ENCODE measurements at regions not wholly inside any gene's neighbourhood (a gene's known extent, or its start where the extent isn't known, plus 50 kb on each side); places are given as distances from the start of the nearest gene placed in this dataset.

GRCh38 chr6:44039839-44040350 lies 87.4 kb downstream of the MRPL14 start:
- Mint-ChIP-seq H3K36me3 (peaks cover 3 to 7% of the 10 kb centered on the region in 2 donors), H3K4me1 (peaks cover 50% of the 10 kb centered on the region), H3K4me3 (no peak overlapping the region), H3K27me3 (ENCODE audit: low read depth in 3 of 3) (peaks cover 0 to 6% (median 3%) of the 10 kb centered on the region in 3 donors), H3K27ac (no peak overlapping the region), H3K9me3 (peaks cover 0 to 3% (median 0%) of the 10 kb centered on the region in 7 donors)
- no peaks in the 10 kb centered on the region for H3K36me3 ChIP-seq (replicated peaks in 1 of 2; ENCODE audit: control insufficient read depth in 1 of 2, insufficient read depth in 2 of 2, low read length in 2 of 2)
- no peak for DNase-seq
- H2AFZ ChIP-seq (ENCODE audit: insufficient read depth, low read depth, low read length, poor library complexity, severe bottlenecking) = no peak overlapping the region
- H3K9ac ChIP-seq (ENCODE audit: insufficient read depth, low read length, poor library complexity, severe bottlenecking) = no peak overlapping the region
- intact Hi-C loops (cut with micrococcal nuclease) = loop anchor here (5.0 kb wide), 1 partner anchor 32 kb away; no protein-coding TSS in a partner anchor
- TF ChIP-seq, protein P1, sequence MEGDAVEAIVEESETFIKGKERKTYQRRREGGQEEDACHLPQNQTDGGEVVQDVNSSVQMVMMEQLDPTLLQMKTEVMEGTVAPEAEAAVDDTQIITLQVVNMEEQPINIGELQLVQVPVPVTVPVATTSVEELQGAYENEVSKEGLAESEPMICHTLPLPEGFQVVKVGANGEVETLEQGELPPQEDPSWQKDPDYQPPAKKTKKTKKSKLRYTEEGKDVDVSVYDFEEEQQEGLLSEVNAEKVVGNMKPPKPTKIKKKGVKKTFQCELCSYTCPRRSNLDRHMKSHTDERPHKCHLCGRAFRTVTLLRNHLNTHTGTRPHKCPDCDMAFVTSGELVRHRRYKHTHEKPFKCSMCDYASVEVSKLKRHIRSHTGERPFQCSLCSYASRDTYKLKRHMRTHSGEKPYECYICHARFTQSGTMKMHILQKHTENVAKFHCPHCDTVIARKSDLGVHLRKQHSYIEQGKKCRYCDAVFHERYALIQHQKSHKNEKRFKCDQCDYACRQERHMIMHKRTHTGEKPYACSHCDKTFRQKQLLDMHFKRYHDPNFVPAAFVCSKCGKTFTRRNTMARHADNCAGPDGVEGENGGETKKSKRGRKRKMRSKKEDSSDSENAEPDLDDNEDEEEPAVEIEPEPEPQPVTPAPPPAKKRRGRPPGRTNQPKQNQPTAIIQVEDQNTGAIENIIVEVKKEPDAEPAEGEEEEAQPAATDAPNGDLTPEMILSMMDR (IDR thresholded peaks at IDR 0.05) = no peak
- peaks cover 36 to 50% of the 10 kb centered on the region in 2 donors for H3K4me1 ChIP-seq (ENCODE audit: control insufficient read depth in 1 of 2, insufficient read depth in 2 of 2, low read length in 2 of 2)
- no peaks in the 10 kb centered on the region for H3K9me3 ChIP-seq (replicated peaks in 1 of 2; ENCODE audit: control insufficient read depth in 1 of 2, insufficient read depth in 1 of 2, low read length in 2 of 2)
- no peak overlapping the region for H3K27ac ChIP-seq (ENCODE audit: low read depth in 1 of 2, low read length in 2 of 2)
- 93% methylated on average over 4 of the region's 7 CpGs for WGBS (ENCODE audit: insufficient coverage)
- H3K27me3 ChIP-seq (ENCODE audit: control insufficient read depth in 2 of 2, insufficient read depth in 2 of 2, low read length in 2 of 2) = no peaks in the 10 kb centered on the region
- H4K20me1 ChIP-seq (ENCODE audit: insufficient read depth, low read length) = no peaks in the 10 kb centered on the region
- H3K4me2 ChIP-seq (replicated peaks; ENCODE audit: extremely low read depth, low read length, poor library complexity, severe bottlenecking) = no peak overlapping the region
- H3K79me2 ChIP-seq (ENCODE audit: insufficient read depth, low read length) = no peaks in the 10 kb centered on the region
- H3K4me3 ChIP-seq (replicated peaks in 1 of 3; ENCODE audit: low read depth in 2 of 3, low read length in 3 of 3) = no peak overlapping the region

DNA sequence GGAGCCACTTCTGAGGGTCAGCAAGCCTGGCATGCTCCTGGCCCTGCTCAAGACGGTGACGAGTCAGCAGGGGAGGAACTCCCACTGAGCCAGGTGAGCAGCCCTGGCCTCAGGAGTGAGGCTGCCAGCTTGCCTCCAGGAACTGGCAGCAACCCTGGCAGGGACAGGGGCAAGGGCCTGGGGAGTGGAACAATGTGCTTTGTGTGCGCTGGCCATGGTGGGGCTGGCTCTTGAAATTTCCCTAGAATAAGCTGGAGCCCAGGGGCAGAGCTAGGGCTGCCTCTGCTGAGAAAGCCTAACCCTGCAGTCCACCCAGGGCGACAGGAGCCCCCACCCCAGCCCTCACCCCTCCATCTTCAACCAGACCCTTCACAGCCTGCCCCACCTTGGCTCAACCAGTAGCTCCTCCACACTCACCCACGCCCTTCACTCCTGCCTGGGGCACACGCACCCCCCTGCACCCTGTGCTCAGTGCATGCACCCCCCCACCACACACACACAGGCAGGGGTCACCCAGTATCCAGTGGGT lies 88.0 kb downstream of the MRPL14 start:
- no peaks in the 10 kb centered on the region for H3K9me3 ChIP-seq (replicated peaks in 1 of 2; ENCODE audit: control insufficient read depth in 1 of 2, insufficient read depth in 1 of 2, low read length in 2 of 2)
- DNase-seq = no peak
- H3K36me3 Mint-ChIP-seq = peaks cover 3 to 7% of the 10 kb centered on the region in 2 donors
- H3K27ac Mint-ChIP-seq = no peak overlapping the region
- peaks cover 57% of the 10 kb centered on the region for H3K4me1 Mint-ChIP-seq
- H4K20me1 ChIP-seq (ENCODE audit: insufficient read depth, low read length) = no peaks in the 10 kb centered on the region
- H3K4me1 ChIP-seq (ENCODE audit: control insufficient read depth in 1 of 2, insufficient read depth in 2 of 2, low read length in 2 of 2) = peaks cover 42 to 57% of the 10 kb centered on the region in 2 donors
- H3K27ac ChIP-seq (ENCODE audit: low read depth in 1 of 2, low read length in 2 of 2) = no peak overlapping the region
- intact Hi-C loops (cut with micrococcal nuclease) = loop anchor here (5.0 kb wide), 1 partner anchor 33 kb away; no protein-coding TSS in a partner anchor
- H3K4me3 ChIP-seq (replicated peaks in 1 of 3; ENCODE audit: low read depth in 2 of 3, low read length in 3 of 3) = no peak overlapping the region
- H3K27me3 ChIP-seq (ENCODE audit: control insufficient read depth in 2 of 2, insufficient read depth in 2 of 2, low read length in 2 of 2) = no peaks in the 10 kb centered on the region
- H3K27me3 Mint-ChIP-seq (ENCODE audit: low read depth in 3 of 3) = peaks cover 0 to 6% (median 3%) of the 10 kb centered on the region in 3 donors
- no peak overlapping the region for H3K4me2 ChIP-seq (replicated peaks; ENCODE audit: extremely low read depth, low read length, poor library complexity, severe bottlenecking)
- no peaks in the 10 kb centered on the region for H3K79me2 ChIP-seq (ENCODE audit: insufficient read depth, low read length)
- no peak overlapping the region for H3K9ac ChIP-seq (ENCODE audit: insufficient read depth, low read length, poor library complexity, severe bottlenecking)
- WGBS (ENCODE audit: insufficient coverage) = 97% methylated on average over 3 of the region's 6 CpGs
- TF ChIP-seq, protein P1 (IDR thresholded peaks at IDR 0.05) = no peak
- peaks cover 0 to 3% (median 0%) of the 10 kb centered on the region in 7 donors for H3K9me3 Mint-ChIP-seq
- no peaks in the 10 kb centered on the region for H3K36me3 ChIP-seq (replicated peaks in 1 of 2; ENCODE audit: control insufficient read depth in 1 of 2, insufficient read depth in 2 of 2, low read length in 2 of 2)
- H3K4me3 Mint-ChIP-seq = no peak overlapping the region
- no peak overlapping the region for H2AFZ ChIP-seq (ENCODE audit: insufficient read depth, low read depth, low read length, poor library complexity, severe bottlenecking)

All from CD14-positive monocyte (primary cell).